Heart left ventricle (tissue), 16 donors: ENCODE measurements at regions not wholly inside any gene's neighbourhood (a gene's known extent, or its start where the extent isn't known, plus 50 kb on each side); places are given as distances from the start of the nearest gene placed in this dataset.

ENCODE experiments used
- ATAC-seq, 4 donors: fragments of 200-7000 bp; cut with Tn5 transposase; one replicate each; pipeline ENCODE4 v1.9.1; 2020 to 2022; ENCODE audit warnings: moderate library complexity in 4 of 4, mild to moderate bottlenecking in 3 of 4, moderate number of reproducible peaks in 1 of 4
- DNase-seq, 5 donors: peaks; one replicate each; pipeline ENCODE4 v3.0.0-alpha.2; 2020
- H3K27ac ChIP-seq, 12 donors: fragments of 200-600 bp; sonication (generic) in 4 of 12; one replicate each; pipeline versions ENCODE4 v1.5.0 to v1.8.0; 2016 to 2022; ENCODE audit warnings: mild to moderate bottlenecking in 2 of 12
- H3K27me3 ChIP-seq, 9 donors: fragments of 200-600 bp; sonication (generic) in 2 of 9; one replicate each; pipeline versions ENCODE4 v1.5.1 to v1.8.0; 2016 to 2022; ENCODE audit warnings: mild to moderate bottlenecking in 3 of 9
- H3K36me3 ChIP-seq, 9 donors: fragments of 200-600 bp; sonication (generic) in 2 of 9; one replicate each; pipeline versions ENCODE4 v1.5.0 to v1.8.0; 2018 to 2022; ENCODE audit warnings: mild to moderate bottlenecking in 2 of 9
- H3K4me1 ChIP-seq, 12 donors: fragments of 200-600 bp; sonication (generic) in 4 of 12; one replicate each; pipeline versions ENCODE4 v1.5.0 to v1.8.0; 2016 to 2022; ENCODE audit warnings: mild to moderate bottlenecking in 3 of 12
- H3K4me3 ChIP-seq, 12 donors: fragments of 200-600 bp; sonication (generic) in 4 of 12; one replicate each; pipeline versions ENCODE4 v1.5.0 to v1.8.0; 2017 to 2022; ENCODE audit warnings: mild to moderate bottlenecking in 9 of 12, moderate library complexity in 4 of 12
- H3K9me3 ChIP-seq, 12 donors: fragments of 200-600 bp; sonication (generic) in 4 of 12; one replicate each; pipeline versions ENCODE4 v1.5.0 to v1.8.0; 2016 to 2022; ENCODE audit warnings: mild to moderate bottlenecking in 1 of 12
- POLR2A ChIP-seq, 2 donors: fragments of 450-650 bp; IDR thresholded peaks; one replicate each; pipeline ENCODE4 v1.6.1; 2017; ENCODE audit warnings: antibody characterized with exemption in 2 of 2, mild to moderate bottlenecking in 2 of 2, moderate library complexity in 2 of 2
- WGBS, 4 donors: extraction: QIAGEN DNeasy Blood & Tissue Kit in 2 of 4; methylation state at CpG; one replicate each; pipeline versions ENCODE4 v1.1.5 to v1.1.7; 2013 to 2018; 5-methylcytosine and 5-hydroxymethylcytosine counted together
- intact Hi-C, 10 donors: fragments of 100-400 bp; cut with DNase I; formaldehyde crosslinking; loops; one replicate each; pipeline versions ENCODE4 v1.11.1 to v1.14.2; 2022
- TF ChIP-seq, protein P1 (sequence below), 12 donors: fragments of 200-600 bp; sonication (generic) in 4 of 12; IDR thresholded peaks; one replicate each; pipeline versions ENCODE4 v1.5.0 to v1.8.0; 2018 to 2022; ENCODE audit warnings: antibody characterized with exemption in 12 of 12, mild to moderate bottlenecking in 5 of 12
- donor health status: ischemic (EF 13 %, LVEDD 7.1; RV severe dilation, severe dysfunction).
- donor health status: healthy with polysubstance abuse.
- donor health status: DM: no; HTN: yes; CAD: no.
- donor health status: DM: no; HTN: no; CAD: no.
- donor health status: ischemic (EF 25% LVEDD 6.9; RV normal size, moderate dysfunction).
- donor health status: ischemic (EF 25% LVEDD 5.7; RV mildly dilated, moderate dysfunction).
- donor health status: healthy.
- donor health status: DM: yes; HTN: yes; CAD: no.
- donor health status: ischemic (EF 35%, LVEDD 5.7; RV mildly dilated, moderate dysfunction).
- donor health status: nonischemic (EF 11% LVEDD 7.7; RV severe dilation, severe dysfunction).
- donor health status: DM: yes; HTN: yes; CAD: no.
- donor health status: PGD.
- donor health status: ischemic (EF 29% LVEDD 5.4; RV normal size, mild dysfunction).
- donor health status: nonischemic (EF 23%, LVEDD 6.1; RV moderate dilation, normal function).

DNA sequence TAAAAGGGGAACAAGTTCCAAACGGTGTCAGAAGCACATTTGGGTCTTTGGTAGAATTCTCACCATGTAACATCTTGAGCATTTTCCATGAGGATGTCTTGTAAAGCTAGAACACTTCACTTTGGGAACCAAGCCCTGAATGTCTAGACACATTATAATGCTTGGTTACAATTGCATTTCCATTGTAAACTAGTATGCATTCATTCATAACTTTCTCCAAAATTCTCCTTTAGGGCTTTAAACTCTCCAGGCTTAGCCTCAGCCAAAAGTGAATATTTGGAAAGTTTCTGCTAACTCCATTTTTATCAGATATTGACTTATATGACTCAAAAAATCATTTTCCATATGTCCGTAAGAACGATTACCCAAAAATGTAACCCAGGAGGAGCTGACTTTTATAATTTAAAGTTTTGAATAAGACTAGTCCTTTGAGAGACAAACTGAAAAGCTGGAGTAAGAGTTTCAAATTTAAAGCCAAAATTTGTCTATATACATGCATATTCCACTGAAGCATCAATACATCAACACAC lies 1170.4 kb downstream of the EFNB2 start:
- Histone ChIP-seq H3K4me3 (no peak overlapping the region), H3K27me3 (no peaks in the 10 kb centered on the region), H3K36me3 (no peaks in the 10 kb centered on the region), H3K9me3 (no peaks in the 10 kb centered on the region), H3K27ac (no peak overlapping the region), H3K4me1 (peaks cover 0 to 3% (median 0%) of the 10 kb centered on the region in 12 donors)
- intact Hi-C loops: no loop called here
- 82 to 86% (median 85%) methylated on average over 3 of the region's 3 CpGs for WGBS, 4 donors
- TF ChIP-seq POLR2A (IDR thresholded peaks at IDR 0.05): no peak
- TF ChIP-seq, protein P1, sequence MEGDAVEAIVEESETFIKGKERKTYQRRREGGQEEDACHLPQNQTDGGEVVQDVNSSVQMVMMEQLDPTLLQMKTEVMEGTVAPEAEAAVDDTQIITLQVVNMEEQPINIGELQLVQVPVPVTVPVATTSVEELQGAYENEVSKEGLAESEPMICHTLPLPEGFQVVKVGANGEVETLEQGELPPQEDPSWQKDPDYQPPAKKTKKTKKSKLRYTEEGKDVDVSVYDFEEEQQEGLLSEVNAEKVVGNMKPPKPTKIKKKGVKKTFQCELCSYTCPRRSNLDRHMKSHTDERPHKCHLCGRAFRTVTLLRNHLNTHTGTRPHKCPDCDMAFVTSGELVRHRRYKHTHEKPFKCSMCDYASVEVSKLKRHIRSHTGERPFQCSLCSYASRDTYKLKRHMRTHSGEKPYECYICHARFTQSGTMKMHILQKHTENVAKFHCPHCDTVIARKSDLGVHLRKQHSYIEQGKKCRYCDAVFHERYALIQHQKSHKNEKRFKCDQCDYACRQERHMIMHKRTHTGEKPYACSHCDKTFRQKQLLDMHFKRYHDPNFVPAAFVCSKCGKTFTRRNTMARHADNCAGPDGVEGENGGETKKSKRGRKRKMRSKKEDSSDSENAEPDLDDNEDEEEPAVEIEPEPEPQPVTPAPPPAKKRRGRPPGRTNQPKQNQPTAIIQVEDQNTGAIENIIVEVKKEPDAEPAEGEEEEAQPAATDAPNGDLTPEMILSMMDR (IDR thresholded peaks at IDR 0.05): no peak
- DNase-seq: no peak
- no peak for ATAC-seq

DNA sequence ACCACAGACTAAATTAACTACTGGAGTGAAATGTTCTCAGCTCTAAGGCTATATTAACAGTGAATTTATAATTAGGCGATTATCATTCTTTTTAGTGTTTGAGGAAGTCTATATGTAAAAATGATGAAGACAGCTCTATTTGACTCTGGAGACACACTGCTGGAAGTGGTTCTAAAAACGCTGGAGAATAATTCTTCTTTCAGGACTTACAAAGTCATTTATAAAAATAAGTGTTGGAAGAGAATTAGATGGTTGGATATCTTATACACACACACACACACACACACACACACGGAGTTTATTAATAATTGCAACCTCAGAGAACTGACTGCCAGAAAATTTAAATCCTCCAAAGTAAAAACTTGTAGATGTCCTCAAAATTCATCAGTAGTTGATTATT lies 1171.3 kb downstream of the EFNB2 start:
- WGBS, 4 donors: 59 to 69% (median 65%) methylated on average over 3 of the region's 3 CpGs
- no peaks in the 10 kb centered on the region for H3K9me3 ChIP-seq
- no peaks in the 10 kb centered on the region for H3K36me3 ChIP-seq
- no peak overlapping the region for H3K27ac ChIP-seq
- intact Hi-C loops: no loop called here
- no peak for ATAC-seq
- no peak for DNase-seq
- H3K27me3 ChIP-seq: no peaks in the 10 kb centered on the region
- no peak for TF ChIP-seq POLR2A (IDR thresholded peaks at IDR 0.05)
- TF ChIP-seq, protein P1 (IDR thresholded peaks at IDR 0.05): no peak
- no peak overlapping the region for H3K4me3 ChIP-seq
- peaks cover 0 to 3% (median 0%) of the 10 kb centered on the region in 12 donors for H3K4me1 ChIP-seq

DNA sequence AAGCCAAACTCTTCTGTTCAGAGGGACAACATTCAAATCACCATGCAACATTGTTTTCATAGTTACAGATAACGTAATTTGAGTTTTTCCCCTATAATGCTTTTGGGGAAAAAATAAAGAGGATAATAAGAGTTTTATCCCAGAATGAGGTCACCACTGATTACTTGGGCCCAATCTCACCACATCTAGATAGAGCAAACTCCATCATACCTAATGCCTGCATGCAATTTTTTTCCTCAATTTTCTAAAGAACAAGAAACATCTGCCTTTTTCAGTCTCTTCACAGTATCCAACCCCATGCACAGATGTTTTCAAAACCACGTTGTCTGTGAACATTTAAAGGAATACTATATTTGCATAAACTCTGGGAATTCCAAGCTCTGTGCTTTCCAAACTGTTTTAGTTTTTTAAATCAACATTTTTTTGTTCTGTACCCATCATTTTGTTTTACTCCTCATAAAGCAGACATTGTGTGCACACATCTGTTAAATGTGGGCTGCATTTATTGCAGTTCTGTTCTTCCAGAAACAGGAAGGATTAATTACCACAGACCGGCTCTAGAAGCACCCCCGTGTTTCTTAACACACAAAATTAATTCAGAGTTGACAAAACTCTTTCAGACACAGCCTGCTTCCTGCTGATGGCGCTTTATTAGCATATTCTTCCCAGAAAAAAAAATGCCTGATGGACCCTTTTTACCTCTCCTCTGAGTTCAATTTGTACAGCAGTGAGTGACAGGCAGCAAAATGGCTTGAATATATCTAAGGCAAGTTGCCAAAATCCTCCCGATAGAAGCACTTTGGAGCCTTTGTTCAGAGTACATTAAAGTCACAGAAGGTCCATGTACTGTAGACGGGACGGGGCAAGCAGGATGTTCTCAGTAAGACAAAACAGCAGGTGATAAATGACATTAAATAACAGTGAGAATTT lies 1171.9 kb downstream of the EFNB2 start:
- H3K36me3 ChIP-seq: no peaks in the 10 kb centered on the region
- no peak overlapping the region for H3K27ac ChIP-seq
- no peak for TF ChIP-seq POLR2A (IDR thresholded peaks at IDR 0.05)
- TF ChIP-seq, protein P1 (IDR thresholded peaks at IDR 0.05): no peak
- intact Hi-C loops: no loop called here
- no peak for ATAC-seq
- H3K9me3 ChIP-seq: no peaks in the 10 kb centered on the region
- H3K4me3 ChIP-seq: no peak overlapping the region
- peaks cover 0 to 3% (median 0%) of the 10 kb centered on the region in 12 donors for H3K4me1 ChIP-seq
- 26 to 29% (median 28%) methylated on average over 8 of the region's 8 CpGs for WGBS, 4 donors
- no peak for DNase-seq
- H3K27me3 ChIP-seq: no peaks in the 10 kb centered on the region

DNA sequence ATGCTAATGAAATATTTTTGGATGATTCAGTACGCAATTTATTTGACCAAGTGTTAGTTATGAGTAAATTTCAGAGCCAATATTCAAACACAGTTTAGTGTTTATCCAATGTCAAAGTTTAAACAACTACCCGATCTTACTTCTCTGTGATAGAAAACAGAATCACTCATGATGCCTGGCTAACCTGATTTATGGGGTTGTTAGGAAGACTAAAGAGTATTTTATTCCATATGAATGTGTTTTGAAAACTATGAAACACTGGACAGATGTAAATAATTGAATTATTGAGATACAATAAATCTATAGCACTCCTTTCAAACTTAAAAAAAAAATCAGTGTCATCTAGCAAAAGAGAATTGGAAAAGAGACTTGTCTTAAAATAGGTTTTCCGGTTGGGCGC lies 1181.8 kb downstream of the EFNB2 start:
- intact Hi-C loops: no loop called here
- Histone ChIP-seq H3K27ac (no peak overlapping the region), H3K36me3 (no peaks in the 10 kb centered on the region), H3K27me3 (no peaks in the 10 kb centered on the region), H3K4me3 (no peak overlapping the region), H3K4me1 (no peaks in the 10 kb centered on the region), H3K9me3 (no peaks in the 10 kb centered on the region)
- TF ChIP-seq POLR2A (IDR thresholded peaks at IDR 0.05): no peak
- TF ChIP-seq, protein P1 (IDR thresholded peaks at IDR 0.05): no peak
- ATAC-seq: no peak
- 92 to 95% (median 93%) methylated on average over 4 of the region's 4 CpGs for WGBS, 4 donors
- DNase-seq: no peak
